ENCODE measurements at regions not wholly inside any gene's neighbourhood (a gene's known extent, or its start where the extent isn't known, plus 50 kb on each side); places are given as distances from the start of the nearest gene placed in this dataset.

DNA sequence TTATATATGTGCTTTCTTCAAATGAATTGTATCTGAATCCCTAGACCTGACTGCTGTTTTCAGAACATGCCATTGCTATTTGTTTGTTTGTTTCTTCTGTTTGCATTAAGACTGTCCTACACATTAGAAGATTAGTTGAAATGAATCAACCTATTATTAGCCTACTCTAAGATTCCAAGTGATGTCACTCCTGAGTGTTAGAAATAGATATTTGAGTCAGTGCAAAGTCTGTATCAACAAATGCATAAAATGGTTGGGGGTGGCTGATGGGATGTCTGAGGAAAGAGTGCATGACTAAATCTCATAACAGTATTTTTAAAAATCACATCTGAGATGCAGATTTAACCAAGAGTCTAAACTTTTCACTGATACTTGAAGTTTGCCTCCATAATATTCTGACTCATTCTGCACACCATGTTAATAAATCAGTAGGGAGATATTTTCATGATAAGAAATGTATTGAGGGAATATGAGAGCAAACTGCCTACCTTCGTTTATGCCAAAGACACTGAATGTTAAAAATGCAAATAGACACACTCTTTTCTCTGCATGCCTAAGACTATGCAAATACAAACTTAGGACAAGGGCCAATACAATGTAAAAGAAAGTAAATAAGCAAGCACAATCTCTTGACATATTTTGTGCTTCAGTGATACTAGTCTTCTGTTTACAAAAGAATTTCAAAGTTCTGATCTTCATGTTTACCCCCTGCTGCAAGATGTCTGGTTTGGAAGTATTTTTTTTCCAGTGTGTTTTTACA is 253.3 kb downstream of the LIG4 start:
- H3K36me3 ChIP-seq (ENCODE audit: control insufficient read depth, insufficient read depth, low read length) = no peaks in the 10 kb centered on the region
- H3K4me3 ChIP-seq (replicated peaks; ENCODE audit: low read depth, low read length) = no peak overlapping the region
- H3K27me3 ChIP-seq (replicated peaks; ENCODE audit: control insufficient read depth, insufficient read depth, low read length) = no peaks in the 10 kb centered on the region
- no peak for TF ChIP-seq CTCF (IDR thresholded peaks at IDR 0.05; ENCODE audit: insufficient read depth, low read length, poor library complexity, severe bottlenecking)
- DNase-seq (ENCODE audit: extremely low read depth, insufficient read length) = no peak

DNA sequence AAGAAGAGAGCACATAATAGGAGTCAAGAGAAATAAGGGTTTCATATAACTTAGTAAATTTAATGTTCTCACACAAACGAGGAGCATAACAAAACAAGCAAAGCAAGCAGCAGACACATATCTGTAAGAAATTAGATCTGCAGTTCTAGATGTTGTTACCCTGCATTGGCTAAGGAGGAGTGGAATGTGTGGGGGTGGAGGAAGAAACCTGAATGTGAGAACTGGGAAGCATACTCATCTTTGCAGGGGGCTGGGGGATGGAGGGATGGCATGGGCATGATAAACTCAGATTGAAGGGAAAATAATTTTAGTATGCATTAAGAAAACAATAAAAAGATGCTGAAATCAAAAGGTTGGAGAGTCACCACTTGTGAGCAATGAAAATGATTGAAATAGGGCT is 255.0 kb downstream of the LIG4 start:
- Histone ChIP-seq H3K4me3 (replicated peaks; ENCODE audit: low read depth, low read length) (no peak overlapping the region), H3K36me3 (ENCODE audit: control insufficient read depth, insufficient read depth, low read length) (no peaks in the 10 kb centered on the region), H3K27me3 (replicated peaks; ENCODE audit: control insufficient read depth, insufficient read depth, low read length) (no peaks in the 10 kb centered on the region)
- no peak for TF ChIP-seq CTCF (IDR thresholded peaks at IDR 0.05; ENCODE audit: insufficient read depth, low read length, poor library complexity, severe bottlenecking)
- no peak for DNase-seq (ENCODE audit: extremely low read depth, insufficient read length)

DNA sequence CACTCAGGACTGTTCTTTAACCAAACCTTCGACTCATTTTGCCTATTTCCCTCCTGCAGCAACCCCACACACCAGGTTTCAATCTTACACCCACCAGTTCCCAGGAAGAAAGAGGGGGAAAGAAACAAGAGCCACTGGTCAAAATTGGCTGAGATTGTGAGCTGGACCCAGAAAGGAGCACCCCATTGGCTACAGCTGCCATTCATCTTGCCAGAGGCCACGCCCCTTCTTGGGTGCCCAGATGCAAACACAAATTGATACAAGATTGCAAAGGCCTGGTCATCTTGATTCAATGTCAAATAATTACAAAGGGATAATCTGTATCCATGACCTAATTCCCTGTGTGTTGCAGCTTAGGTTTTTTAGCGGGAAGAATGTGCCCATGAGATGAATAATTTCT is 258.4 kb downstream of the LIG4 start:
- no peak for TF ChIP-seq CTCF (IDR thresholded peaks at IDR 0.05; ENCODE audit: insufficient read depth, low read length, poor library complexity, severe bottlenecking)
- no peak for DNase-seq (ENCODE audit: extremely low read depth, insufficient read length)
- no peaks in the 10 kb centered on the region for H3K27me3 ChIP-seq (replicated peaks; ENCODE audit: control insufficient read depth, insufficient read depth, low read length)
- no peak overlapping the region for H3K4me3 ChIP-seq (replicated peaks; ENCODE audit: low read depth, low read length)
- H3K36me3 ChIP-seq (ENCODE audit: control insufficient read depth, insufficient read depth, low read length) = no peaks in the 10 kb centered on the region

DNA sequence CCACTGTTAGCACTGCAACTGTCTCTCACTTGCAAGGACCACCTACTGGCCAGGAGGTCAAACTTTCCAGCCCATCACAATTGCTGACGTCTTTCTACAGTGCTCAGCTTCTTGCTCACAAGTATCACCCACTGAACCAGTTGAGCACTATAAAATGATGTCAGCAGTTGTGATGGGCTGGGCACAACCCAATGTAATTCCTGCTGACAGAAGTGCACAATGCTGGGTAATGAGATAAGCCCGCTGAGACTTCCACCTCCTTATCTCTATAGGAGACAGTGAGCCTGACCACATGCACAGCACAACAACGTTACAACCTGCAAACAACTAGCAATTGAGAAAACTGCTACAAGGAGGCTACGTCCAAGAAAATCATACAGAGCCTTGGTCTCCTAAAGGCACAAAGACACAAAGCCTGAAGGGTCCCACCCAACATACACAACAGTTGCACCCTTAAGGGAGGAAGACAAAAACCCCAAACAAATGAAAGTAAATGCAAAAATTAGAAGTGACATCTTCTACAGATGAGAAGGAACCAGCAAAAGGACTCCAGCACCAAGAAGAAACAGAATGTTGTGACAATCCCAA is 273.2 kb downstream of the LIG4 start:
- DNase-seq (ENCODE audit: extremely low read depth, insufficient read length) = no peak
- Histone ChIP-seq H3K4me3 (replicated peaks; ENCODE audit: low read depth, low read length) (no peak overlapping the region), H3K36me3 (ENCODE audit: control insufficient read depth, insufficient read depth, low read length) (no peaks in the 10 kb centered on the region), H3K27me3 (replicated peaks; ENCODE audit: control insufficient read depth, insufficient read depth, low read length) (no peaks in the 10 kb centered on the region)
- TF ChIP-seq CTCF (IDR thresholded peaks at IDR 0.05; ENCODE audit: insufficient read depth, low read length, poor library complexity, severe bottlenecking) = no peak

DNA sequence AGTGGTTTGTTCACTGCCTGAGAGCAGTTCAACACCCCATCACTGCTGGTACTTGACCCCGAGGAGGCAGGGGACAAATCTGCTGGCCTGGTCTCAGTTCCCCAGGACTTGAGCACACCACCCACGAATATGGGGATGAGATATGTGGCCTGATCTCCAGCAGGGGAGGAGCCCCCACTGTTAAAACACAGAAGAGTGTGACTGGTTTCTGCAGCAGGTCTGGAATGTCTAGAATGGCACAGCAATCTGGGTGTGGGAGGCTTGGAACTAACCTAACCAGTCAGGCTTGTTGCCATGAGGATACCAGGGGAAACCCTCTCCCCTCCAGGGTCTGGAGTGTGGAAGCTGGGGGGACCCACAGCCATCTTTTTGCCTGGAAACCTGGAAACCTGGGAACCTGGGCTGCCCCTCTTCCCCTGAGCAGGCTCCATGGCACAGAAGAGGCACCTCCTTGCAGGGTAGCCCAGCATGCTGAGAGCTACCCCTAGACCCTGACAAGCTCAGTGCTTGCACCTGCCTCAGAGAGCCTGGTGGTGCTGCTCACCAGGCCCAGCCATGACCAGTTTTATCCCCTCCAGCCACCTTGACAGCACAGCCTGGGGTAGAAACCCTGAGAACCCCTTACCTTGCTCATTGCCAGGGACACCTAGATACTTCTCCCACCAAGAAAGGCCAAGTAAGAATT is 273.8 kb downstream of the LIG4 start:
- H3K27me3 ChIP-seq (replicated peaks; ENCODE audit: control insufficient read depth, insufficient read depth, low read length) = no peaks in the 10 kb centered on the region
- no peak overlapping the region for H3K4me3 ChIP-seq (replicated peaks; ENCODE audit: low read depth, low read length)
- no peaks in the 10 kb centered on the region for H3K36me3 ChIP-seq (ENCODE audit: control insufficient read depth, insufficient read depth, low read length)
- DNase-seq (ENCODE audit: extremely low read depth, insufficient read length) = no peak
- TF ChIP-seq CTCF (IDR thresholded peaks at IDR 0.05; ENCODE audit: insufficient read depth, low read length, poor library complexity, severe bottlenecking) = no peak
